SIG-M5 (cell line): ENCODE measurements at regions not wholly inside any gene's neighbourhood (a gene's known extent, or its start where the extent isn't known, plus 50 kb on each side); places are given as distances from the start of the nearest gene placed in this dataset.
"Not testable (repeated sequence)": the region's sequence is repeated elsewhere in the genome, so short reads cannot be mapped to it uniquely, and the experiment has no call there.

Source experiments
- DNase-seq: peaks from one replicate; lab custom pipeline; 2025; lab: John Stamatoyannopoulos, UW

DNA sequence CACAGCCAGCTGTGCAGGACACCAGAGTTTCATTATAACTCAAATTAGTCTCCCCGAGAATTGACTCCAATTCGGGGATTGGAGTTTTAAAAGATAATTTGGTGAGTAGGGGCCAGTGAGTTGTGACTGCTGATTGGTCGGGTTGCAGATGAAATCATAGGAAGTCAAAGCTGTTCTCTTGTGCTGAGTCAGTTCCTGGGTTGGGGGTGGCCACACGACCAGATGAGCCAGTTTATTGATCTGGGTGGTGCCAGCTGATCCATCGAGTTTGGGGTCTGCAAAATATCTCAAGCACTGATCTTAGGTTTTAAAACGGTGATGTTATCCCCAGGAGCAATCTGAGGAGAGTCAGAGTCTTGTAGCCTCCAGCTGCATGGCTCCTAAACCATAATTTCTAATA, 82.7 kb upstream of the SLC66A3 start:
- no peak for DNase-seq

DNA sequence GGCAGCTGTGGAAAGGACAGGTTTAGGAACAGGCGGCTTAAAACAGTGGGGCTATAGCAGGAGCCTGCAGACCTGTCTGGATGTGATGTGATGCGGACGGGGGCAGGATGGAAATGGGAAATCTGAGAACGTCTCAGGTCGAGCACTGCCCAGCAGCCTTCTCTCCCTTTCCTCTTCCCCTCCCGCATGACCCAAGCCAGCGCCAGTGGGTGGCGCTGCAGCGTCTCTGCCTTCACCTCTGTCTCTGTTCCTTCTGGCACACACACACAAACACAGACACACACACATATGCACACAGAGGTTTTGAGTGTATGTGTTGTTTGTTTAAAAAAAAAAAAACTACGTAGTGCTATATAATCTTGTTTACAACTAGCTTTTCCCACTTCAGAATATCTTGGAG, 82.0 kb upstream of the SLC66A3 start:
- DNase-seq = no peak

DNA sequence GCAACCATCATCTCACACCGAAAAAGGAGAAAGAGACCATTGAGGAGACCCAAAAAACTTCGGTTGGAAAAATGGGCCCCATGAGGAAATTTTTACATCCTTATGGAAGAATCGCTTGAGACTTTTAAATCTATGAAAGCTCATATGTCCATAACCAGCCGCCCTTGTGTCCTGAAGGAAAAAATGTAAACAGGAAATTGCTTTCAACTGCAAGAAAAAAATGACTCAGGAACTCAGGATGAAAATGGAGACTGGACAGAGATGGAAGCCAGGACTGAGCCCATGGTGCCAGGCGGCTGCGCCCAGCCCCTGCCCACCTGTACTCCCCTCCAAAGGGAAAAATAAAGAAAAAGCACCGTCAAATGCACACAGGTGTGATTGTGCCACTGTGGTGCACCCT, 81.5 kb upstream of the SLC66A3 start:
- DNase-seq = no peak

DNA sequence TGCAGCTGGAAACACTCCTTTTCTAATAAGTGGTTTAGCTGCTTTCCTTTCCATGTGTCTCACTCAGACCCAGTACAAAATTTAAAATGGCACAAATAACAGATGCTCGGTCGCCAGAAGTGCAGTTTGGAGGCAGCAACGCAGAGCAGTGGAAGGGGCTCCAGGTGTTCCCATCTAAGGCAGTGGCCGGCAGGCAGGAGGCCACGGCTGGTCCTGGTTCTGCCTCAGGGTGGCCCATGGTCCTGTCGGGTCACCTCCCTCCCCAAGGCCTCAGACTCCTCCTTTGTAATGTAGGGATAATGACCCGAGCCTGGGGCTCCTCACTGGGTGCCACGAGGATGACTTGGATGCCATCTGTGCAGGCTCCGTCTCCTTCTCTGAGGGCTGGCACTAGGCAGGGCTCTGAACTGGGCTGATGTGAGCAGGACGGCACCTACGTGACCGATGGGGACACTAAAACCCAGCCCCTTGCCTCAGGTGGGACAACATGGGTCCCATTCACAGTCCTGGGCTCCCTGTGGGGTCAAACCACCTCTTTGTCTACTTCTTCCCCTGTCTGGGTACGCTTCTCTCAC, 80.9 kb upstream of the SLC66A3 start:
- DNase-seq = no peak

DNA sequence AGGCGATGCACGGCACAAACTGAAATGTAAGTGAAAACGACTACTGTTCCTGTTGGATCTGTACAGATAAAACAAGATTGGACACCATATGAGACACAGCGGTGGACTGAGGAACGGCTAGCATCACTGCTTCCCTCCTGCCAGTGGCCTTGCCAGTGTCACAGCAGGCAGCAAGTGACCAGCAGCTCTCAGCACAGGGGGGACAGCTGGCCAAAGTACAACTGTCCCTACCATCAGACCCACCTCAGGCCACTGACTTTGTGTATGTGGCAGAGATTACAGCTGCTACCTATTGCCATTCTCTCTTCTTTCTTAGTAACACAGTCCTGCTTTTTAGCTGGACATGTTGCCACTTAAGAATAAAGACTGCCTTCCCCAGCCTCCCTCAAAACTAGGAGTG, 80.0 kb upstream of the SLC66A3 start:
- no peak for DNase-seq

DNA sequence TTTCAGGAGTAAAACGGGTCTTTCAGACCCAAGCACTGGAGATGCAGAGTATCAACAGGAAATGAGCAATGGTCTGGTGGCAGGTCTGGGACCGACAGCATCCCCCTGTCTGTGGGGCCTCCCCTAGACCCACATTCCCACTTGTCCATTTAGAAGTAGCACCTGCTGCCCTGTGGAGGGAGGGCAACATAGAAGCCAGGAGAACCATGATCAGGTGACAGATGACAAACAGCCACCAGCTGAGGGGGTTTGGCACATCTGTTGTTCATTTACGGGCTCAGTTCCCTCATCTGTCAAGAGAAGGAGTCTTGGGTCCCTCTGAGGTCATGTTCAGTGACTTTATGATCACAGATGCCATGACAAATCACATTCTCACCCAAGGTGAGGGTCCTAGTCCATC, 77.9 kb upstream of the SLC66A3 start:
- no peak for DNase-seq

DNA sequence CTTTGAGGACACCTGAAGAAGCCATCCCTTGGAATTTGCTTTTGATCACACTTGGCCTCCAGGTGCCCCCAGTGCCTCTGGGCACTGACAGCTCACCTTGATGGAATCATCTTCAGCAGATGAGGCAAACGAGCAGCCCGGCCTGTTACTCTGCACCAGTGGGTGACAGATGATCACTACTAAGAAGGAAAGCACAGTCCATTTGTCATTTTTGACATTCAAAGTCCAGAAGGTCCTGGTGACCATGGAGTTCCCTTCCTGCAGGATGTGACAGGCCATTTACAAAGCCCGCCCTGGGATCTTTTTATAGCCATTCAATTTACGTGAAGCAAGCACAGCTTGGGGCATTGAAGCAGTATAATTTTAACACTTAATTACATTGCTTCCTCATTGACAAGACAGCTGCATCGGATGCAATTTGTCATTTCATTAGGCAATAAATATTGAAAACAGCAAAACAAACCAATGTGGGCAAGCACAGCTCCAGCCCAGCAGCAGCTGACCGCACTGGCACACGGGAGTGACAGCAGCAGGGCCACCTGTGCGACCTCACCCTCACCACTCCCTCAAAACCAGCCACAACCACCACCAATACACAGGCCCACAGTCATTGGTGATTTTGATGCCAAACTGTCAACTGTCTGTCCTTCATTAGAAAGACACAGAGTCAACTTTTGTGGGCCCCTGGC, 76.0 kb upstream of the SLC66A3 start:
- no peak for DNase-seq

DNA sequence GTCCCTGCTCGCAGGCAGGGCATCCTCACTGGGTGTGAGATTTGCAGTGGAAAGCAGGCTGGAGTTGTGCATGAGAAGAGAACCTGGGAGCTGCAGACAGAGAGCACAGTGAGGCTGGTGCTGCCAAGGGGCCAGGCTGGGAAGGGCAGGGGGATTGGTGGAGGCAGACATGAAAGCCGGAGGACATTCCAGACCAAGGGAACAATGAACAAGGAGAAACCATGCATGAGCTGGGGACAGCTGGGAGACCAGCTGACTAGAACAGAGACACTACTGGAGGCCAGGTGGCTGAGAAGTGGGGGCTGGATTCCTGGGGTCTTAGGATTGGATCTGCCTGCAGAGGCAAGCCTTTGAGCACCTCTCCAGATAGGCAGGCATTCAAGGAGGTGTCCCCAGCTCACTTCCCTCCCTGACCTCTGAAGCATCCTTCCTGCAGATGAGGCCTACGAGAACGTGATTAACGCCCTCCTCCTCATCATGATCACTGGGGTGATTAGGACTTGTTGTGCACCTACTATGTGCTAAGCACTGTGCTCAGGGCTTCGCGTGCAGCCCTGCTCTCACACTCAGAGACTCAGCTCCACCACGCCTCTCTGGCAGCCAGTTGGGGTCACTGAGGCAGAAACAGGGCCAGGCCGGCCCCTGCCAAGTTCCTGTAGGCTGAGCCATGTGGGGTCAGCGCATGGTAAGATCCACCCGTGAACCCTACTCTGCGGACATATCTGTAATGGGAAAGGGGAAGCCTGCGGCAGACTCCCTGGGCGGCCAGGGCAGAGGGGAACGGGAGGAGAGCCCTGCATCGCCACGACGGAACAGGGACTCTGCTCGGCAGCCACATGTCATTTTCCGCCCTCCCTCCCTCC, 74.8 kb upstream of the SLC66A3 start:
- no peak for DNase-seq

DNA sequence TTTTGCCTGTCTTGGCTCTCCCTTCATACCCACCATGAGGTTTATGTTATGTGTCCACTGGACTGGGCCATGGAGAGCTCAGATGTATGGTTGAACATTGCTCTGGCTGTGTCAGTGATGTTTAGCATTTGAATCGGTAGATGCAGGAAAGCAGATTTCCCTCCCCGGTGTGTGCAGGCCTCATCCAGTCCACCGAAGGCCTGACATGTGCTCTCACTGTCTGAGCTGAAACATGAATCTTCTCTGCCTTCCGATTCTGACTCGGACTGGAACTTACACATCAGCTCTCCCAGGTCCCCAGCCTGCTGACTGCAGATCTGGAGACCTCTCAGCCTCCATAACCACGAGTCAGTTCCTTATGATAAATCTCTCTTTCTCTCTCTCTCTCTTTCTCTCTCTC, 72.4 kb upstream of the SLC66A3 start:
- DNase-seq = no peak

DNA sequence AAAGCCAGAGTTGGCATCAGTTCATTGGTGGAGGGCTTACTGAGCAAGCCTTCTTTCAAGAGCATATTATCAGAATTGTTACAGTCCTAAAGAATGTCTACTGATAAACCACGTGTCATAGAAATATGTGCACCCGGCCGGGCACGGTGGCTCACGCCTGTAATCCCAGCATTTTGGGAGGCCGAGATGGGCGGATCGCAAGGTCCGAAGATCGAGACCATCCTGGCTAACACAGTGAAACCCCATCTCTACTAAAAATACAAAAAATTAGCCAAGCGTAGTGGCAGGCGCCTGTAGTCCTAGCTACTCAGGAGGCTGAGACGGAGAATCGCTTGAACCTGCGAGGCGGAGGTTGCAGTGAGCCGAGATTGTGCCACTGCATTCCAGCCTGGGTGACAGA, 66.4 kb upstream of the SLC66A3 start:
- DNase-seq = not testable (repeated sequence)

DNA sequence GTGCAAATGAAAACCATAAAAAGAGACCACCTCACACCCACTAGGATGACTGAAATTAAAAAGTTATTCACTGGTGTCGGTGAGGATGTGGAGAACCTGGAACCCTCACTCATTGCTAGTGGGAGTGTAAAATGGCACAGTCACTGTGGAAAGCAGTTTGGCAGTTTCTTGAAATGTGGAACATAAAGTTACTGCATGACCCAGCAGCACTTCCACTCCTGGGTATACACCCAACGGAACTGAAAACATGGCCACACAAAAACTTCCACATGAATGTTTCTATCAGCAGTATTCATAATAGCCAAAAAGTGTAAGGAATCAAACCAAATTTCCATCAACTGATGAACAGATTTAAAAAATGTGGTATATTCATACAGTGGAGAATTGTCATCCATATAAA, 65.1 kb upstream of the SLC66A3 start:
- DNase-seq = no peak

DNA sequence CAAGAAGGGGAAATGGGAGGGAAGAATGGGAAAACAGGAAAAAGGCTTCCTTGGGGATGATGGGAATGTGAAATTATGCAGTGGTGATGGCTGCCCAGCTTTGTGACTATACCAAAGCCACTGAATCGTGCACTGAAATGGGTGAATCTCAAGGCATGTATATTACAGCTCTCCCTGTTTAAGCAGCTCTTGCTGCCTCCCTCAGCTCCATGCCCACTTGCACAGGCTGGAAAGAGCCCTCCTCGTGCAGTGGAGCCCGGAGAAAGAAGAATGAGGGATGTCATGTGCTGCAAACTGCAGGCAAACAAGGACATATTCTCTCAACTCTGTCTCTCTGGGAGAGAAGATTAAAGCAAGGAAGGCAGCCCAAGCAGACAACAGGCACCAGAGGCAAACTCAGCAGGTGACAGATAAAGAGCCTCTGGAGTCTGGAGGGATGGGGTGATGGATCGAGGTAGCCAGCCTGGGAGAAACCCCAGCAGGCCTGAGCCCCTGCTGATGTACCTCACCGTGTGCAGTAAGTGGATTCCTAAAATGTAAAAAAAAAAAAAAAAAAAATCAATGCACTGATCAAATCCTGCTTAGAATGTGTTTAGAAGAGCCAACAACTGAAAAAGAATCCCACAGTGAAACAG, 62.4 kb upstream of the SLC66A3 start:
- DNase-seq = no peak

DNA sequence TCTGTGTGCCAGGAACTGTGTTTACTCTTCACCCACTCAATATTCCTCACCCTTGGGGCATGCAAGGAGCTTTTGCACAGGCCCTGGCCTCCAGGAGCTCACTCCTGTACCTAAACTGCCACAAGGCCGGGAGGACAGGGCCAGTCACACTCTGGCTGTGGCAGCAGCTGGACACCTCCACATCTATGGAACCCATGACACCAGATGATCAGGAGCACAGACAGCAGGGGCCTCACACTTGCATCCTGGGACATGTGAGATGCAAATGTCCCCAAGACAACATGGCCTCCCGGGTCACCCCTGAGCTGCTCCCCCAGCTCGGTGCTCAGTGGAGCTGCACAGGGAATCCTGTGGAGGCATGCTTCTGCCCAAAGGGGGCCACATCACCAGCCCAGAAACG, 61.8 kb upstream of the SLC66A3 start:
- no peak for DNase-seq

DNA sequence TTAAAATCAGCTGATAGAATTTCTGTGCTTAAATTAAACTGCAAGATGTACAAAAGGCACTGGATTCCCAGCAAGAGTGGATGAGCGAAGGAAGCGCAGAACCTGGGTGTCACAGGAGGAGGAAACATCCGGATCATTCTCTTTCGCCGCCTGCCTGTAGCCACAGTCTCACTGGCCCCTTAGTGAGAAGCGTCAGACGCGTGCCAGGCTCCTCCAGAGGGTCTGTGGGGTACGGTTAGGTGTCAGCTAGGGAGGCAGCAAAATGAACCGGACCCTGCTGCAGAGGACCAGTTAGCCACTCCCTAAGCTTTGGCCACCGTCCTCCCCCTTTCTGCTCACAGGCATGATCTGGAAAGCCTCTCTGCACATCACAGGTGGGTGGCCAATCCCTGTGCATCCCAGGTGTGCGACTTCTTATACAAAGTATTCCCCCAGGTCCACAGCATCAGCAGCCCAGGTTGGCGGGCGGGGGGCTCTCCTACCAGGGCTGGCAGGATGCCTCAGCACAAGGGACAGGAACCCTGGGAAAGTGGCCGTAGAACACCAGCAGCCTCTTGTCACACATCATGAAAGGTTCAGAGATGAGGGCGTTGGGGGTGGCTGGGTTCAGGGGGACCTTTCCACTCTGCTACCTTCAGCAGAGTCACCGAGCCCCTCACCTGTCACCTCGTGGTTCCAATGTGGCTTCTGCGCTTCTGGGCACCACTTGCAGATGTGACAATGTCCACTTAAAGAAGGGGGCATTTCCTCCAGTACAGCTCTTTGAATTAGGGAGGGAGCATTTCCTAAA, 61.1 kb upstream of the SLC66A3 start:
- no peak for DNase-seq

DNA sequence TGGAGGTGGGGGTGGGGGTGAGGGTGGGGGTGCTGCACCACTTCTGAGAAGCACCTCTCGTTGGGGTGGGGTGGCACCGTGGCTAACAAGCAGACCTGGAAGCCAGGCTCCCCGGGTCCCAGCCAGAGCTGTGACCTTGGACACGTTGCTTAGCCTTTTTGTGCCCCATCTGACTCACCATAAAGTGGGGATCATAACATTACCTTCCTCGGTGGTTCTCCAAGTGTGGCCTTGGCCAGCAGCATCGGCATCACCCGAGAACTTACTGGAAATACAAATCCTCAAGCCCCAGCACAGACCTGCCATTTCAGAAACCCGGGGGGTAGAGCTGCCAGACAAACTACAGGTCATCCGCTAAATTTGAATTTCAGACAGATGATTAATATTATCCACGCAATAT, 58.7 kb upstream of the SLC66A3 start:
- no peak for DNase-seq

DNA sequence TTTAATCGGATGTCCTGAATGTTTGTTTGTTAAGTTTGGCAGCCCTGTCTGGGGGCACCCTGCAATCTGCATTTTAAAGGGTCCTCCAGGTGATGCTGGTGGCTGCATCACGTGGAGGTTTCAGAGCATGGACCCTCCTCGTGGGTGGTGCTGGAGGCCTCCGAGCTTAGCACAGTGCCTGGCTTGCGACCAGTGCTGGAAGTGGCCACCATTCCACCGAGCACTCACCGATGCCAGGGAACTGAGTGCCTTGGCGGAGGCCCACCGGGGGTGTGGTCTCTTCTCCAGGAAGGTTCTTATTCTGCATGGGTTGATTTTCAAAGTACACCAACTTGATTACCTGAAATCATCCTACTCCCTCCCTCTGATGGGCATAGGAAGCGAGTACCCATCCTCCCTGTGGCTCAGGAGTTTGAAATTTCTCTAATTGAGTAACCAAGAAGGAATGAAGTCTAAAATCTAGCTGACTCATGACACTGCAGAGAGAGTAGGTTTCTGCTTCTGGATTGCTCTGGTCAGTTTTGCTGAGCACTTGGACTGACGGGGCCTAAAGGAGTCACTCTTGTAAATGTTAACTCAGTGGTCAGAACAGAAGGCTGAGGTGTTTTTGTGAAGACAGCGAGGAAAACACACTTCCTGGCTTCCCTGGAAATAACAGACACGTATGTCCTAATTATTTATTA, 58.1 kb upstream of the SLC66A3 start:
- no peak for DNase-seq

DNA sequence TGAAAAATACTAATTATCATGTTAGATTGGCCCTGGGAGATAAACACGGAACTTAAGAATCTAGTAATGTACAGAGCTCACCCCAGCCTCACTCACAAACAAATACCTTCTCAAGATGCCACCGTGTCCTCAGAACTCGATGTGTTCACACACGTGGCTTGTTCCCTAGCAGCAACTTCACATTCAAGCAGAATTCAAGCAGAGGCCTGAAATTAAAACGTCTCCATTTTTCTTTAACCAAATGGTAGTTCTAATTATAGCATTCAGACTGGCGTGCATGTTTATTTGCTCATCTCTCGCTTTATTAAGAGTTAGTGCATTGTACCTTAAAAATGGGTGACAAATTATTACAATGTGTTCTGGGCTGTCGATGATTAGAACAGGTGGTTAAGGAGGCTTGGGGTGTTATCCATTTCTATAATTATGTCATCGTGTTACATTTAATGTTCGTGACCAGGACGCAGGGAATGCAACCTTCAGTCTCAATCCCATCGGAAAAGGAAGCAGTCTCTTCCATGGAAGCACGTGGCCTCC, 57.3 kb upstream of the SLC66A3 start:
- no peak for DNase-seq

DNA sequence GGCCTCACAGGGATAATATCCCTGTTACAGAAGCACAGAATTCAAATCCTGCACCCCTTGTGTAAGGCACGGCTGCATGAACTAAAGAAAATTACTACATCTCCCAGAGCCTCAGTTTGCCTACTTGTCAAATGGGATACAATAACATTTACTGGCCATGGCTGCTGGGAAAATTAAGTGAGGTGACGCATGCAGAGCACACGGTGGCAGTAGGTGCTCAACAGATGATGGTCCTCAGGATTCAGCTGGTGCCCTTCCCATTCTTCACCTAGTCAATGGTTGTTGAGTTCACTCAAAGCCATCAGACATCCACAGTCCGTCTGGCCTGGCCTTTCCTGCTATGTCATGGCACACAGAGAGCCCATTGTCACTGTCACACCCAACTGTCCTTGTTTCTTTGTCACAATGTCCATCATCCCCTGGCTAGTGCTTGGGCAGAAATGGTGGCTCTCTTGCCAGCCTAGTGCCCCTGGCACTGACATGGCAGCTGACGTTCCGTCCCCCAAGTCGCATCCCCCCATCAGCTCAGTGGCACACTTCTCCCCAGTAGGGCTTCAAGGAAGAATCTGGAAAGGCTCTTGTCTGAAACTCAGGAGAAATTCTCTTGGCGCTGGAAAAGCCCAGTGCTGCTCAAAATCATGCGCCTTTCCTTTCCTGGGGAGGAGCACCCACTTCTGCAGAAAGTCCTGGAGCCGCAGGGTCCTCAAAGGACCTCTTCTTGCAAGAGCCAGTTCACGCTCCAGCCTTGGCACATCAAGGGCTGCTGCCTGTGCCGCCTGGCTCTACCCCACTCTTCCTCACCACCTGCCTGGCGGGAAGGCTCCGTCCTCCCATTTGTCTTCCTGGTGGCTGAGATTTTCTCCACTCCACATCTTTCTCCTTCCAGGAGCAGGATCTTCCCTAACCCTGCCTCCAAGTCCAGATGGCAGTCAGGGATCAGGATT, 55.9 kb upstream of the SLC66A3 start:
- no peak for DNase-seq

DNA sequence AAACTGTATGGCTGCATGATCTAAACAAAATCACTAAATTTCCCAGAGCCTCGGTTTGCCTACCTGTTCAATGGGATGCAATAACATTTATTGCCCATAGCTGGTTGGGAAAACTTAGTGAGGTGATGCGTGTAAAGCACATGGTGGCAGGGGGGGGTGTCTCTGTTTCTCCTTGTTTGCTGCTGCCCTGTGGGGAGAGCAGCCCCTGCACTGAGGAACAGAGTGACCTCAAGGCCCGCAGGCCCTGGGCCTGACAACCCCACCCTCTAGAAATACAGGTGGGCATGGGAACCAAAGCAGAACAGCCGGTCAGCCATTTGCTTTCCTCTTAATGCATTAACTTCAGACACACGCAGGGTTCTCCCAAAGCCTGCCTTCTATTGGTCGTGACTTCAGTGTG, 55.1 kb upstream of the SLC66A3 start:
- DNase-seq = no peak

DNA sequence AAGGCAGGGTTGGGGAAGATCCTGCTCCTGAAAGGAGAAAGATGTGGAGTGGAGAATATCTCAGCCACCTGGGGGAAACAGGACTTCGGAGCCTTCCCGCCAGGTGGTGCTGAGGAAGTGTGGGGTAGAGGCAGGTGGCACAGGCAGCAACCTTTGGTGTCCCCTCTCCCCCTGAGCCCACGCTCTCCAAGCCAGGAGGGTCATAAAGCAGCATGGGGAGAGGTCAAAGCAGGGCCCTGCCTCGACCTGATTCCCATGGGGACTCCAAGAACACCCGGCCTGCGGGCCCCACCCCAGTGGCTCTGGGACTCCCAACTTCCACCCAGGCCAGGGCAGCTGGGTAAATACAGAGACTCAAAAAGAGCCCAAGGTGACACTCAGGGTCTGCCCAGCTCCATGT, 54.3 kb upstream of the SLC66A3 start:
- DNase-seq = no peak
